Ectodermal cell (in vitro differentiated cells): ENCODE measurements at regions not wholly inside any gene's neighbourhood (a gene's known extent, or its start where the extent isn't known, plus 50 kb on each side); places are given as distances from the start of the nearest gene placed in this dataset.
"Not testable (repeated sequence)": the region's sequence is repeated elsewhere in the genome, so short reads cannot be mapped to it uniquely, and the experiment has no call there.

ENCODE experiments used
- H3K27ac ChIP-seq: 2 replicates; pipeline ENCODE4 v1.7.0; 2013; ENCODE audit warnings: mild to moderate bottlenecking, low read depth, low read length; ENCODE audit not compliant: insufficient read depth, poor library complexity, severe bottlenecking
- H3K27me3 ChIP-seq: 2 replicates; pipeline ENCODE4 v1.7.0; 2013; ENCODE audit warnings: mild to moderate bottlenecking, low read length; ENCODE audit not compliant: insufficient read depth, control insufficient read depth, poor library complexity, severe bottlenecking
- H3K36me3 ChIP-seq: one replicate; pipeline ENCODE4 v1.7.0; 2013; ENCODE audit warnings: low read length; ENCODE audit not compliant: control insufficient read depth, insufficient read depth
- H3K4me1 ChIP-seq: one replicate; pipeline ENCODE4 v1.7.0; 2013; ENCODE audit warnings: low read length; ENCODE audit not compliant: control insufficient read depth, insufficient read depth
- H3K4me3 ChIP-seq: 2 replicates; pipeline ENCODE4 v1.7.0; 2013; ENCODE audit warnings: low read depth, low read length, control low read depth; ENCODE audit not compliant: insufficient read depth
- H3K9me3 ChIP-seq: 2 replicates; pipeline ENCODE4 v1.7.0; 2013; ENCODE audit warnings: mild to moderate bottlenecking, low read length, moderate library complexity; ENCODE audit not compliant: control insufficient read depth
- WGBS, 2 experiments: methylation state at CpG; one replicate each; pipeline ENCODE4 v1.1.7; 2013; ENCODE audit warnings: missing lambda C conversion rate in 2 of 2; 5-methylcytosine and 5-hydroxymethylcytosine counted together

- Histone ChIP-seq H3K36me3 (no peaks in the 10 kb centered on the region), H3K4me3 (no peak overlapping the region), H3K27me3 (no peaks in the 10 kb centered on the region), H3K4me1 (no peaks in the 10 kb centered on the region), H3K27ac (no peak overlapping the region), H3K9me3 (no peaks in the 10 kb centered on the region)
- WGBS, 2 experiments: 81 to 83% methylated on average over 9 of the region's 9 CpGs
Observed at GRCh38 chr3:127441764-127442163, 148.8 kb downstream of the TPRA1 start.

DNA sequence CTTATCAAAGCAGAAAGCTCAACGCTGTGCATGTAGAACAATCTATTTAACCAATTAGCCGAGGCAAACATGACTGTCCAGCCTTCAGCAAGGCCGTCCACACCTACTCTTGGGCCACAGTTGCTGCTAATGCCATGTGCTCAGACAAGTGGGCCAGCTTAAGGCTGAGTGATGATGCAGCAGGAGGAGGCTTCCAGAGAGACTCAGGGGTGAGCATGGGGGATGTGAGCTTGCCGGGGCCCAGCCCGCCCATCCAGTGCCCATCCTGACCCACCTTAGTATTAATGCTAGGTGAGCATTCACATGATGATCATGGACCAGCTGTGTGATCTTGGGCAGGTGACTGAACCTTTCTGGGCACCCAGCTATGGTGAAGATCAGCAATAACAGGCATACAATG is 150.1 kb downstream of the TPRA1 start:
- no peaks in the 10 kb centered on the region for H3K9me3 ChIP-seq
- WGBS, 2 experiments: 95% methylated on average over 5 of the region's 5 CpGs
- H3K4me1 ChIP-seq: no peaks in the 10 kb centered on the region
- H3K27me3 ChIP-seq: no peaks in the 10 kb centered on the region
- H3K27ac ChIP-seq: no peak overlapping the region
- H3K36me3 ChIP-seq: no peaks in the 10 kb centered on the region
- no peak overlapping the region for H3K4me3 ChIP-seq

DNA sequence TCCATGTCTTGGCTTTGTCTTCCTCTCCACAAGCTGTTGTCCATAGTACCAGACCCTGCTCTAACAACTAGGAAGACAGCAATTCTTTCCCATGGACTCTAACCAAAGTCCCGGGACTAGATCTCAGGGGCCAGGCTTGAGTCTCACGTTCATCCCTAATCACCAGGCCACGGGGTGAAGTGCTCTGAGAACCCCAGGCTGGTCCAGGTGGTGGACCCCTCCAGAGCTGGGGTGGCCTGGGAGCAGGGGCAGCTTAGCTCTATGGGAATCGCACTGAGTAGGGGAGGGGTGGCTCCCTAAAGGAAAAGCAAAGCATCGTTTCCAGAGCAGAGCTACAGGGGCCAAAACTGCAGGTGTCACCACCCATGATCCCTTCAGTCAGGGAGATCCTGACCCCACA is 150.9 kb downstream of the TPRA1 start:
- no peaks in the 10 kb centered on the region for H3K9me3 ChIP-seq
- H3K27ac ChIP-seq: no peak overlapping the region
- H3K27me3 ChIP-seq: no peaks in the 10 kb centered on the region
- H3K4me1 ChIP-seq: no peaks in the 10 kb centered on the region
- no peaks in the 10 kb centered on the region for H3K36me3 ChIP-seq
- H3K4me3 ChIP-seq: no peak overlapping the region
- WGBS, 2 experiments: 89 to 95% methylated on average over 5 of the region's 5 CpGs

DNA sequence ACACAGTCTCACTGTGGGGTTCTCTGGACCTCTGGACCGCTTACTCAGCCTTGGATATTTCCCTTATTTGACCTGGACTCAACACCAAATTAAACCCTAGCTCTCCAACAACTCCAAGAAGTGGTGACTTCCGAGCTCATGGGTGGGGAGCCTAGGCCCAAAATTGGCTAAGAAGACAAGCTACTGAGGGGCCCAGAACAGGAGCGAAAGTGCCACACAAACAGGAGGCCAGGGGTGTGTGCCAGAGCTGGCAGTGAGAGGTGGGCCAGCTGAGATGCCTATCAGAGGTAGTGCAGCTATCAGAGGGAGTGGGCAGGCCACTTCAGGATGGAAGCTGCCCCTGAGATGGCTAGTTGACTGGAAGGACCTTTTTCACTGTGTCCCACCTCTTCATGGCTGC is 151.1 kb upstream of the PRR20G start:
- H3K9me3 ChIP-seq: no peaks in the 10 kb centered on the region
- no peak overlapping the region for H3K4me3 ChIP-seq
- no peaks in the 10 kb centered on the region for H3K4me1 ChIP-seq
- no peak overlapping the region for H3K27ac ChIP-seq
- 96% methylated on average over 3 of the region's 3 CpGs for WGBS, 2 experiments
- H3K27me3 ChIP-seq: no peaks in the 10 kb centered on the region
- no peaks in the 10 kb centered on the region for H3K36me3 ChIP-seq

DNA sequence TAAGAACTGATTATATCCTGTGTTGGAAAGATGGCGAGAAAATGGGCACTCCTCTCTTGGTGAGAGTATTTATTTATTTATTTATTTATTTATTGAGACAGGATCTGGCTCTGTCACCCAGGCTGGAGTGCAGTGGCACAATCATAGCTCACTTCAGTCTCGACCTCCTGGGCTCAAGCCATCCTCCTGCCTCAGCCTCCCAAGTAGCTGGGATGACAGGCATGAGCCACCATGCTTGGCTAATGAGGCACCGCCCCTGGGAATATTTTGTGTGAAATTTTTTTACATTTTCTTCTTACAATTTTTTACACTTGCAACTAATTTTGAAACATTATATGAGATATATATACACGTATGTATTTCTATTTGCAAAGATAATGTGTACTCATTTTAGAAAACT is 150.5 kb upstream of the PRR20G start:
- H3K27me3 ChIP-seq: no peaks in the 10 kb centered on the region
- 88 to 97% methylated on average over 1 to 3 of the region's 4 CpGs for WGBS, 2 experiments
- H3K4me1 ChIP-seq: no peaks in the 10 kb centered on the region
- no peaks in the 10 kb centered on the region for H3K36me3 ChIP-seq
- no peaks in the 10 kb centered on the region for H3K9me3 ChIP-seq
- no peak overlapping the region for H3K4me3 ChIP-seq
- no peak overlapping the region for H3K27ac ChIP-seq

- not testable (repeated sequence) for H3K36me3 ChIP-seq, H3K9me3 ChIP-seq, H3K4me3 ChIP-seq, H3K4me1 ChIP-seq, H3K27ac ChIP-seq, H3K27me3 ChIP-seq
- WGBS, 2 experiments: no CpG with 5 or more reads among the region's 2 CpGs
Observed at GRCh38 chr3:127435299-127435698, 147.5 kb upstream of the PRR20G start.

- no peaks in the 10 kb centered on the region for H3K9me3 ChIP-seq
- no peaks in the 10 kb centered on the region for H3K27me3 ChIP-seq
- 90 to 94% methylated on average over 6 of the region's 6 CpGs for WGBS, 2 experiments
- H3K4me3 ChIP-seq: no peak overlapping the region
- H3K4me1 ChIP-seq: peaks cover 20% of the 10 kb centered on the region
- no peak overlapping the region for H3K27ac ChIP-seq
- no peaks in the 10 kb centered on the region for H3K36me3 ChIP-seq
Observed at GRCh38 chr3:127431066-127431465, 143.2 kb upstream of the PRR20G start.

GRCh38 chr3:127428344-127428997 is 140.6 kb upstream of the PRR20G start:
- 84 to 92% methylated on average over 2 of the region's 2 CpGs for WGBS, 2 experiments
- no peaks in the 10 kb centered on the region for H3K36me3 ChIP-seq
- H3K4me3 ChIP-seq: no peak overlapping the region
- H3K9me3 ChIP-seq: no peaks in the 10 kb centered on the region
- H3K27ac ChIP-seq: no peak overlapping the region
- H3K27me3 ChIP-seq: no peaks in the 10 kb centered on the region
- H3K4me1 ChIP-seq: peaks cover 46% of the 10 kb centered on the region

GRCh38 chr3:127427666-127428065 is 139.8 kb upstream of the PRR20G start:
- Histone ChIP-seq H3K27me3 (no peaks in the 10 kb centered on the region), H3K4me1 (peaks cover 54% of the 10 kb centered on the region), H3K36me3 (no peaks in the 10 kb centered on the region), H3K27ac (peak overlapping the region; percentile 86), H3K4me3 (no peak overlapping the region), H3K9me3 (no peaks in the 10 kb centered on the region)
- WGBS, 2 experiments: 84 to 86% methylated on average over 8 of the region's 8 CpGs

- H3K36me3 ChIP-seq: no peaks in the 10 kb centered on the region
- WGBS, 2 experiments: 52 to 74% methylated on average over 6 of the region's 6 CpGs
- H3K4me1 ChIP-seq: peaks cover 59% of the 10 kb centered on the region
- H3K27me3 ChIP-seq: no peaks in the 10 kb centered on the region
- no peak overlapping the region for H3K4me3 ChIP-seq
- H3K9me3 ChIP-seq: no peaks in the 10 kb centered on the region
- peak overlapping the region; percentile 86 for H3K27ac ChIP-seq
Observed at GRCh38 chr3:127427156-127427555, 139.3 kb upstream of the PRR20G start.
